D721Med (cell line): ENCODE measurements at regions not wholly inside any gene's neighbourhood (a gene's known extent, or its start where the extent isn't known, plus 50 kb on each side); places are given as distances from the start of the nearest gene placed in this dataset.

Experiments used
- DNase-seq: peaks from one replicate; pipeline ENCODE4 v3.0.0; 2011; ENCODE audit warnings: low spot score; ENCODE audit not compliant: insufficient read length
- FAIRE-seq: peaks from 2 replicates; lab custom pipeline; 2011; peaks lifted over from hg19 to GRCh38; lab: Jason Lieb, UNC
- CTCF ChIP-seq: IDR thresholded peaks from 2 replicates; pipeline ENCODE4 v1.5.1; 2012; ENCODE audit warnings: mild to moderate bottlenecking, control low read depth; ENCODE audit not compliant: insufficient read depth; ENCODE audit errors: missing control alignments

GRCh38 chr1:239718997-239719628 lies 332.7 kb downstream of the CHRM3 start:
- FAIRE-seq (peak; percentile 98), DNase-seq (no peak)
- no peak for TF ChIP-seq CTCF

GRCh38 chr1:239719642-239720258 lies 333.4 kb downstream of the CHRM3 start:
- DNase-seq (no peak), FAIRE-seq (no peak)
- no peak for TF ChIP-seq CTCF

- no peak for TF ChIP-seq CTCF
- DNase-seq (no peak), FAIRE-seq (no peak)
Measured at GRCh38 chr1:239722035-239722434, 335.7 kb downstream of the CHRM3 start.

GRCh38 chr1:239723776-239724367 lies 337.5 kb downstream of the CHRM3 start:
- DNase-seq (no peak), FAIRE-seq (peak; percentile 44)
- no peak for TF ChIP-seq CTCF

GRCh38 chr1:239725371-239725770 lies 339.0 kb downstream of the CHRM3 start:
- no peak for TF ChIP-seq CTCF
- DNase-seq (no peak), FAIRE-seq (no peak)

GRCh38 chr1:239725933-239726332 lies 339.6 kb downstream of the CHRM3 start:
- TF ChIP-seq CTCF, result no peak
- FAIRE-seq (peak; percentile 77), DNase-seq (no peak)

- FAIRE-seq, result no peak
- TF ChIP-seq CTCF, result no peak
- no peak for DNase-seq
Measured at GRCh38 chr1:239730378-239730777, 344.0 kb downstream of the CHRM3 start.
